ENCODE measurements at regions not wholly inside any gene's neighbourhood (a gene's known extent, or its start where the extent isn't known, plus 50 kb on each side); places are given as distances from the start of the nearest gene placed in this dataset.

- no peaks in the 10 kb centered on the region for H3K27me3 ChIP-seq
- no peaks in the 10 kb centered on the region for H3K4me1 ChIP-seq
- no peak for ATAC-seq
- intact Hi-C loops (cut with DNase I), result loop anchor here in 6 of 10 donors (2.0 to 10.0 kb wide), 3 partner anchors 1146 to 1148 kb away; no protein-coding TSS in a partner anchor
- WGBS, 4 donors, result 62 to 71% (median 65%) methylated on average over 6 of the region's 6 CpGs
- TF ChIP-seq CTCF (IDR thresholded peaks at IDR 0.05) (no peak), POLR2A (IDR thresholded peaks at IDR 0.05) (no peak)
- H3K36me3 ChIP-seq, result no peaks in the 10 kb centered on the region
- no peak overlapping the region for H3K27ac ChIP-seq
- DNase-seq, result no peak
- H3K4me3 ChIP-seq, result no peak overlapping the region
- H3K9me3 ChIP-seq, result peaks cover 0 to 9% (median 0%) of the 10 kb centered on the region in 12 donors
Observed at GRCh38 chr16:7026639-7027038, 306.0 kb upstream of the RBFOX1 start.

GRCh38 chr16:7025616-7026190 is 306.9 kb upstream of the RBFOX1 start:
- intact Hi-C loops (cut with DNase I), result loop anchor here in 6 of 10 donors (2.0 to 10.0 kb wide), 3 partner anchors 1147 to 1149 kb away; no protein-coding TSS in a partner anchor
- DNase-seq (peak; percentile 31 to 81 (median 65)), ATAC-seq (peak in 3 of 4 donors; percentile 72 to 79 (median 72))
- WGBS, 4 donors, result 30 to 40% (median 31%) methylated on average over 5 to 7 of the region's 7 CpGs
- Histone ChIP-seq H3K4me1 (no peaks in the 10 kb centered on the region), H3K4me3 (no peak overlapping the region), H3K36me3 (no peaks in the 10 kb centered on the region), H3K27ac (no peak overlapping the region), H3K27me3 (peaks cover 0 to 5% (median 0%) of the 10 kb centered on the region in 9 donors), H3K9me3 (peaks cover 0 to 9% (median 0%) of the 10 kb centered on the region in 12 donors)
- peak; percentile 44 to 74 (median 56) for TF ChIP-seq CTCF (IDR thresholded peaks at IDR 0.05)
- no peak for TF ChIP-seq POLR2A (IDR thresholded peaks at IDR 0.05)

GRCh38 chr16:7021653-7022275 is 310.9 kb upstream of the RBFOX1 start:
- TF ChIP-seq POLR2A (IDR thresholded peaks at IDR 0.05) (no peak), CTCF (IDR thresholded peaks at IDR 0.05) (no peak)
- no peak for DNase-seq
- H3K27ac ChIP-seq, result no peak overlapping the region
- H3K4me3 ChIP-seq, result no peak overlapping the region
- H3K36me3 ChIP-seq, result no peaks in the 10 kb centered on the region
- peaks cover 0 to 5% (median 0%) of the 10 kb centered on the region in 9 donors for H3K27me3 ChIP-seq
- H3K4me1 ChIP-seq, result no peaks in the 10 kb centered on the region
- intact Hi-C loops (cut with DNase I), result loop anchor here in 3 of 10 donors (10.0 kb wide), 1 partner anchor 1153 kb away; no protein-coding TSS in a partner anchor
- ATAC-seq, result no peak
- no peaks in the 10 kb centered on the region for H3K9me3 ChIP-seq
- 71 to 86% (median 78%) methylated on average over 2 of the region's 2 CpGs for WGBS, 4 donors

GRCh38 chr16:7017006-7017662 is 315.5 kb upstream of the RBFOX1 start:
- ATAC-seq, result no peak

More at GRCh38 chr16:7017006-7017662, 315.5 kb upstream of the RBFOX1 start:
- DNase-seq, result no peak
- Histone ChIP-seq H3K4me1 (no peaks in the 10 kb centered on the region), H3K27ac (no peak overlapping the region), H3K9me3 (no peaks in the 10 kb centered on the region), H3K27me3 (peaks cover 0 to 5% (median 0%) of the 10 kb centered on the region in 9 donors), H3K4me3 (no peak overlapping the region), H3K36me3 (no peaks in the 10 kb centered on the region)
- intact Hi-C loops (cut with DNase I), result no loop called here
- TF ChIP-seq CTCF (IDR thresholded peaks at IDR 0.05), result no peak
- no peak for TF ChIP-seq POLR2A (IDR thresholded peaks at IDR 0.05)
- WGBS, 4 donors, result 87 to 88% (median 88%) methylated on average over 15 of the region's 15 CpGs

Measured in heart left ventricle (tissue), 16 donors.